Stimulated activated CD4-positive, alpha-beta T cell treated with anti-CD3 and anti-CD28 coated beads, Interleukin-15, amount 100 ng/mL, for 48 hours (primary cell): ENCODE measurements at regions not wholly inside any gene's neighbourhood (a gene's known extent, or its start where the extent isn't known, plus 50 kb on each side); places are given as distances from the start of the nearest gene placed in this dataset.

Experiments used
- DNase-seq, 2 donors: peaks; one replicate each; pipeline ENCODE4 v3.0.0-alpha.2; 2020; ENCODE audit warnings: low read depth in 2 of 2

GRCh38 chr5:149441986-149442385 lies 62.9 kb upstream of the IL17B start:
- DNase-seq: no peak

DNA sequence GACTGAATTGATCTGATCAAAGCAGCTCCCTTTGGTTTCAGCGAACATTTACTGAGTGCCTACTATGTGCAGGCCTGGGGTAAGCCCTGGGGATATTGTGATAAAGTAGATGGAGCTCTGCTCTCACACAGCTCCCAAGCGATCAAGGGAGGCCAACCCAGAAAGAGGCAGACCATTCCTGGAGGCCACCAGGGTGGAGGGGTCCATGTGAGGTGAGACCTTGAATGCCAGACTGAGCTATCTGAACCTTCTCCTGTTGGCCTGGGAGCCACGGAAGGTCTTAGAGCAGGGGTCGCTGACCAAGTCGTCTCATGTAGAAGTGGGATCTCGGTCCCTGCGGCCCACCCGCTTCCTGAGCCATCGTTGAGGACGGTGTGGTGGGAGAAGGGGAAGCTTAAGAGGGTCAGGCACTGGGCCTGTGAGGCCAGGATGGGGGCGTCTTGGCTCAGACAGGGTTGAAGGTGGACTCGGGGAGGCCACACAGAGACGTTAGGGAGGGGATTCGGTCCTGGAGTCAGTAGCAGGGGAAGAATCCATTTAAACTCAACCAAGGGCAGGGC lies 62.2 kb upstream of the IL17B start:
- no peak for DNase-seq

GRCh38 chr5:149439899-149440542 lies 60.9 kb upstream of the IL17B start:
- no peak for DNase-seq

DNA sequence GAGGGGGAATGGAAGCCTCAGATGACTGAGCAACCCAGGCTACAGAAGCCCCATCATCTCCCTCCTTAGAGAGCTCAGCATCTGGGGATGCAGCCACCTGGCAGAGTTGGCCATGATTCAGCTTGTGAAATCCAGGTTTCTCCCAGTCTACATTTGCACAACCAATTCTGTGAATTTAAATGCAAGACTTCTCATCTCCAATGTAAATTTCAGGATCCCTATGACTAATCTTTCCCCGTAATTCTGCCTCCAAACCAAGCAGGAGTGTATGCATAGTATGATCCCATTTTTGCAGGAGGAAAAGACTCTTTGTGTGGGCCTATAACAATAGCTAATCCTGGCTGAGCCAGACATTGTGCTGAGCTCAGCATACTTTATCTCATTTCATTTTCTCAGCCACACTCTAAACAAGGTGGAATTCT lies 59.6 kb upstream of the IL17B start:
- no peak for DNase-seq

DNA sequence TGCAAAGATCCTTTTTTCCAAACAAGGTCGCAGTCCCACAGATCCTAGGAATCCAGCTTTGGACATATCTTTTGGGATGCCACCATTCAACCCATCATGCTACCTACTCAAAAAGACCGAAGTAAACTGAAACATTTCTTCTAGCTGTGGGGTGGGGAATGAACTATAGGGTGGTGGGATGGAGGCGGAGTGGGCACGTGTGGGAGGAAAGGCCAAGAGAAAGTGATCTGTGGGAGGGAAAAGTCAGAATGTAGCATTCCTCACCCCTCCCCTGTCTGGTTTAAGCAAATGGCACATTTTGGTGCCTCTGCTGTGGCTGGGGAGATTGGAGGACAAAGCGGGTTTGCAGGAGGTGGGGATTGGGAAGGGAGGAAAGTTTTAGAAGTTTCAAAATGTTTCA lies 59.2 kb upstream of the IL17B start:
- DNase-seq: no peak

DNA sequence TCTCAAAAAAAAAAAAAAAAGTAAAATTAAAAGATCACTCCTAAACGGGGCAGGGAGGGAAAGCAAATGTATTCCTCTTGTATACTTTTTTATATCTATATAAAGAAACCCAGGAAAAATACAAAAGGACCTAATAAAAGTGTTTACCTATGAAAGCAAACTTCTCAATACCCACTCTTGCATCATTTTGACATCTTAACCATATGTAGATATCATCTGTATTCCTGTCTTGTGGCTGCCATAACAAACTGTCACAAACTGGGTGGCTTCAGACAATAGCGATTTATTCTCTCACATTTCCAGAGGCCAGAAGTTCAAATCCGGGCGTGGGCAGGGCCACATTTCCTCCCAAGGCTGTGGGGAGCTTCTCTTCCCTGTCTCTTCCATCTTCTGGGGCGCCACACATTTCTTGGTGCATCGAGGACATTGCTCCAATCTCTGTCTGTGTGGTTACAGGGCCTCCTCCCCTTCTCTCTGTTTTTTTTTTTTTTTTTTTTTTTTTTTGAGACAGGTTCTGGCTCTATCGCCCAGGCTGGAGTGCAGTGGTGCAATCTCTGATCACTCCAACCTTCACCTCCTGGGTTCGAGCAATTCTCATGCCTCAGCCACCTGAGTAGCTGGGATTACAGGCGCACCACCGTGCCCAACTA lies 58.4 kb upstream of the IL17B start:
- no peak for DNase-seq

- no peak for DNase-seq
These were observed 56.6 kb upstream of the IL17B start for GRCh38 chr5:149435660-149436059.

DNA sequence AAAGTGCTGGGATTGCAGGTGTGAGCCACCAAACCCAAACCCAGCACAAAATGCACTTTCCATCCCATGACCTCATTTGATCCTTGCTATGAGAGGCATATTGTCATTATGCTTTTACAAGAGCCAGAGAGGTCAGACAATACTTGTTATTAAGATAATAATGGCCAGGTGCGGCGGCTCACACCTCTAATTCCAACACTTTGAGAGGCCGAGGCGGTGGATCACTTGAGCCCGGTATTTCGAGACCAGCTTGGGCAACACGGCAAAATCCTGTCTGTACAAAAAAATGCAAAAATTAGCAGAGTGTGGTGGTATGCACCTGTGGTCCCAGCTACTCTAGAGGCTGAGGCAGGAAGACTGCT lies 55.9 kb upstream of the IL17B start:
- no peak for DNase-seq

- DNase-seq: peak; percentile 19 to 42
These were observed 55.3 kb upstream of the IL17B start for GRCh38 chr5:149434162-149435014.

DNA sequence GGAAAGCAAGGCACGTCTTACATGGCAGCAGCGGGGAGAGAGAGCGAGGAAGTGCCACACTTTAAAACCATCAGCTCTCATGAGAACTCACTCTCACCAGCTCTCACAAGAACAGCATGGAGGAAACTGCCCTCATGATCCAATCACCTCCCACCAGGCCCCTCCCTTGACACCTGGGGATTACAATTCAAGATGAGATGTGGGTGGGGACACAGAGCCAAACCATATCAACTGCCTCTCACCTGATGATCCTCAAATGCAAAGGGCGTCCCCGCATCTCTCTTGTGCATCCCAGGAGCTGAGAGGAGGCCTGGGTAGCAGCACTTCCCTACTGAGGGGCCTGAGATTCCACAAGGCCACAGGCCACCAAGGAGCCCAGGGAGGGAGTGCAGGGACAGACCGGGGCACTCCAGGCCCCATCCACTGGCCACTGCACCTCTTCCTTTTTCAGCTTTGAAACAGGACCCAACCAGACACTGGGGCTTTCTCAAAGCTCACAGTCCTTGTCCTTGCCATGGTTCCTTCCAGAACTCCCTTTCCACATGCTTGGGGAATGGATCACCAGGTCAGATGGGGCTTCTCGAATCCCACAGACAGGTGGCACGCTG lies 54.5 kb upstream of the IL17B start:
- DNase-seq: no peak

- DNase-seq: no peak
These were observed 53.9 kb upstream of the IL17B start for GRCh38 chr5:149432911-149433401.

GRCh38 chr5:149432376-149432775 lies 53.3 kb upstream of the IL17B start:
- DNase-seq: no peak

- DNase-seq: no peak
These were observed 51.0 kb upstream of the IL17B start for GRCh38 chr5:149429839-149430721.
